MM.1S (cell line): ENCODE measurements at regions not wholly inside any gene's neighbourhood (a gene's known extent, or its start where the extent isn't known, plus 50 kb on each side); places are given as distances from the start of the nearest gene placed in this dataset.

Experiments used
- DNase-seq: peaks from one replicate; pipeline ENCODE4 v3.0.0-alpha.2; 2015
- H2AFZ ChIP-seq: fragments of 300-600 bp; sonication (generic); 2 replicates; pipeline ENCODE4 v1.6.0; 2016; ENCODE audit warnings: antibody characterized with exemption, low read length
- H3F3A ChIP-seq: fragments of 300-600 bp; sonication (generic); 2 replicates; pipeline ENCODE4 v1.6.1; 2016; ENCODE audit warnings: mild to moderate bottlenecking, antibody characterized with exemption, low read length, moderate library complexity, mixed read lengths; ENCODE audit not compliant: insufficient read depth
- H3K27ac ChIP-seq: fragments of 300-600 bp; sonication (generic); 2 replicates; pipeline ENCODE4 v1.5.1; 2016; ENCODE audit warnings: mild to moderate bottlenecking, low read length
- H3K27me3 ChIP-seq: fragments of 300-600 bp; sonication (generic); replicated peaks from 2 replicates; pipeline ENCODE4 v1.6.0; 2016; ENCODE audit warnings: low read length; ENCODE audit not compliant: insufficient read depth
- H3K36me3 ChIP-seq: fragments of 300-600 bp; sonication (generic); replicated peaks from 2 replicates; pipeline ENCODE4 v1.6.1; 2016; ENCODE audit warnings: mild to moderate bottlenecking, low read length, mixed read lengths; ENCODE audit not compliant: insufficient read depth
- H3K4me1 ChIP-seq: fragments of 300-600 bp; sonication (generic); 2 replicates; pipeline ENCODE4 v1.6.1; 2016; ENCODE audit warnings: low read length, mixed read lengths
- H3K4me2 ChIP-seq: fragments of 300-600 bp; sonication (generic); 2 replicates; pipeline ENCODE4 v1.6.0; 2016; ENCODE audit warnings: low read depth, low read length
- H3K4me3 ChIP-seq: fragments of 300-600 bp; sonication (generic); 2 replicates; pipeline ENCODE4 v1.5.1; 2016; ENCODE audit warnings: low read length, mixed read lengths
- H3K79me2 ChIP-seq: fragments of 300-600 bp; sonication (generic); 2 replicates; pipeline ENCODE4 v1.6.1; 2016; ENCODE audit warnings: mixed run types, low read length, mixed read lengths
- H3K9ac ChIP-seq: fragments of 300-600 bp; sonication (generic); 2 replicates; pipeline ENCODE4 v1.6.1; 2016; ENCODE audit warnings: low read length, mixed read lengths
- H3K9me2 ChIP-seq: fragments of 300-600 bp; sonication (generic); replicated peaks from 2 replicates; pipeline ENCODE4 v1.6.1; 2016; ENCODE audit warnings: mild to moderate bottlenecking, low read length, mixed read lengths; ENCODE audit not compliant: insufficient read depth
- H3K9me3 ChIP-seq: fragments of 300-600 bp; sonication (generic); replicated peaks from 2 replicates; pipeline ENCODE4 v1.6.1; 2016; ENCODE audit warnings: mild to moderate bottlenecking, low read length, mixed read lengths; ENCODE audit not compliant: insufficient read depth
- H4K20me1 ChIP-seq: fragments of 300-600 bp; sonication (generic); 2 replicates; pipeline ENCODE4 v1.6.1; 2016; ENCODE audit warnings: mild to moderate bottlenecking, low read length, moderate library complexity, mixed read lengths; ENCODE audit not compliant: insufficient read depth
- EZH2 ChIP-seq: fragments of 300-600 bp; sonication (generic); optimal IDR thresholded peaks from 2 replicates; pipeline ENCODE3; 2017; ENCODE audit warnings: low read depth, mild to moderate bottlenecking, antibody characterized with exemption, low read length, mixed read lengths
- EZH2phosphoT487 ChIP-seq: fragments of 300-600 bp; sonication (generic); IDR thresholded peaks from 2 replicates; pipeline ENCODE4 v1.6.1; 2018; ENCODE audit warnings: antibody characterized with exemption, low read length
- TF ChIP-seq, protein P1 (sequence below): fragments of 300-600 bp; sonication (generic); IDR thresholded peaks from 2 replicates; pipeline ENCODE4 v1.5.1; 2016; ENCODE audit warnings: antibody characterized with exemption, low read length, mixed read lengths

DNA sequence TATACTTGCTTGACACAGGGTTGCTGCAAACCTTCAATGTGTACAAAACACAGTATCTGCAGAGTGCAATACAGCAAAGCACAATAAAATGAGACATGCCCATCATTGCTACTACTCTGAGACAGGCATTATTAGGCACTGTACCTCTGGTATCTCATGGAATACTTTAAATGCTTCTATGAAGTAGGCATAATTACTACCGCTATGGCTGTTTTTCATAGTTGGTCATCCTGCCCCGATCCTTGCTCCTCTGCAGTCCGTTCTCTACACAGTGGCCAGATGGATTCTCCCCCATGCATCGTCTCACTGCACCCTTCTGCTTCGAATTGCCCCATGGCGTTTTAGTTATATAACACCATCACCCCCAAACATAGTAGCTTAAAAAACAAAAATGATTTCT is 83.0 kb upstream of the UBL3 start:
- Histone ChIP-seq H3K27ac (no peak overlapping the region), H3K9me2 (no peaks in the 10 kb centered on the region), H4K20me1 (no peaks in the 10 kb centered on the region), H3K27me3 (no peaks in the 10 kb centered on the region), H3K36me3 (no peaks in the 10 kb centered on the region), H3K9ac (no peak overlapping the region), H3K9me3 (no peaks in the 10 kb centered on the region), H3K4me3 (no peak overlapping the region), H2AFZ (no peak overlapping the region), H3K4me1 (no peaks in the 10 kb centered on the region), H3K79me2 (no peaks in the 10 kb centered on the region), H3F3A (no peaks in the 10 kb centered on the region), H3K4me2 (no peak overlapping the region)
- no peak for DNase-seq
- TF ChIP-seq, protein P1, sequence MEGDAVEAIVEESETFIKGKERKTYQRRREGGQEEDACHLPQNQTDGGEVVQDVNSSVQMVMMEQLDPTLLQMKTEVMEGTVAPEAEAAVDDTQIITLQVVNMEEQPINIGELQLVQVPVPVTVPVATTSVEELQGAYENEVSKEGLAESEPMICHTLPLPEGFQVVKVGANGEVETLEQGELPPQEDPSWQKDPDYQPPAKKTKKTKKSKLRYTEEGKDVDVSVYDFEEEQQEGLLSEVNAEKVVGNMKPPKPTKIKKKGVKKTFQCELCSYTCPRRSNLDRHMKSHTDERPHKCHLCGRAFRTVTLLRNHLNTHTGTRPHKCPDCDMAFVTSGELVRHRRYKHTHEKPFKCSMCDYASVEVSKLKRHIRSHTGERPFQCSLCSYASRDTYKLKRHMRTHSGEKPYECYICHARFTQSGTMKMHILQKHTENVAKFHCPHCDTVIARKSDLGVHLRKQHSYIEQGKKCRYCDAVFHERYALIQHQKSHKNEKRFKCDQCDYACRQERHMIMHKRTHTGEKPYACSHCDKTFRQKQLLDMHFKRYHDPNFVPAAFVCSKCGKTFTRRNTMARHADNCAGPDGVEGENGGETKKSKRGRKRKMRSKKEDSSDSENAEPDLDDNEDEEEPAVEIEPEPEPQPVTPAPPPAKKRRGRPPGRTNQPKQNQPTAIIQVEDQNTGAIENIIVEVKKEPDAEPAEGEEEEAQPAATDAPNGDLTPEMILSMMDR = no peak
- no peak for TF ChIP-seq EZH2phosphoT487
- no peak for TF ChIP-seq EZH2

DNA sequence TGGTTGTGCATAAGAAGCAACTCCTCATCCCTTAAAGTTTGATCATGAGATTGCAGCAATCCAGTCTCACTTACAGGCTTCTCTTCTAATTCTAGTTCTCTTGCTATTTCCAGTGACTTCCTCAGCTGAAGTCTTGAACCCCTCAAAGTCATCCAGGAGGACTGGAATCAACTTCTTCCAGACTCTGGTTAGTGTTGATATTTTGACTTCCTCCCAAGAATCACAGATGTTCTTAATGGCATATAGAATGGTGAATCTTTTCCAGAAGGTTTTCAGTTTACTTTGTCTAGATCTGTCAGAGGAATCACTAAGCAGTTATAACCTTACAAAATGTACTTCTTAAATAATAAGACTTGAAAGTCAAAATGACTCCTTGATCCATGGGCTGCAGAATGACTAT is 81.3 kb upstream of the UBL3 start:
- no peaks in the 10 kb centered on the region for H3K4me1 ChIP-seq
- no peak overlapping the region for H3K9ac ChIP-seq
- no peaks in the 10 kb centered on the region for H3K9me2 ChIP-seq
- no peak overlapping the region for H3K4me3 ChIP-seq
- H3K9me3 ChIP-seq = no peaks in the 10 kb centered on the region
- H3K79me2 ChIP-seq = no peaks in the 10 kb centered on the region
- no peak overlapping the region for H3K4me2 ChIP-seq
- H3F3A ChIP-seq = no peaks in the 10 kb centered on the region
- H3K27me3 ChIP-seq = no peaks in the 10 kb centered on the region
- no peak overlapping the region for H2AFZ ChIP-seq
- H4K20me1 ChIP-seq = no peaks in the 10 kb centered on the region
- no peaks in the 10 kb centered on the region for H3K36me3 ChIP-seq
- DNase-seq = no peak
- TF ChIP-seq EZH2phosphoT487 = no peak
- no peak for TF ChIP-seq EZH2
- TF ChIP-seq, protein P1 = no peak
- no peak overlapping the region for H3K27ac ChIP-seq

DNA sequence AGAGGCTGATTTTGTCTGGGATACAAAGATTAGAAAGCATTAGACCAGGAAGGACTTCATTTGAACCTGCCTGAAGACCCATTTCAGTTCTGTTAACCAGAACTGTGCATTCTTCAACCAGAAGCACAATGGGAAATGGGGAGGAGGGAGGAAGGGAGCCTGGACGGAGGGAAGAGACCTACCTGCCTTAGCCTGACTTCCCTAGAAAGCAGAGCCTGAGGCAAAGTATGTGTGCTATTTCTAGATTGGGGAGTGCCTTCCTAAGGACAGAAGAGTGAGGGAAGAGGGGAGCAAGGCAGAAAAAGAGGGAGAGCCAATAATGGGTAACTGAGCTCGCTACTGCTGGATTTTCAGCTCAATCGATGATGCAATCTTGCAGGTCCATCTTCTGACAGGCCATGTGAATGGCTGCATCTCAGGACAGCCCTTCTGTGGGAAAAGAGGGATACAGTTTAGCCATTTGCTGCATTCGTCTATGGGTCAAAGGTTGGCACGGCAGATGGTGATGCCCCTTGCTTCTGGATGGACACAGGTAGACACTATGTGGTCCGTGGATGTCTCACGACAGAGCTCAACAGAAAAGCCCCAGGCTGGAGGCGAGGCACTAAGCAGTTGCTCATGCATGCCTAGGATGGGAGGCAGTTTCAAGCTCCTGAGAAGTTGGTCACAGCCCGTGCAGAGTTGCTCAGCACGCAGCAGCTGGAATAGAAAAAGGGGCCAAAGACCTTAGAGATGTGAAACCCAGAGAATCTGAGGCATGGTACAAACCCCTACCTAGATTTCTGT is 78.8 kb upstream of the UBL3 start:
- H4K20me1 ChIP-seq = no peaks in the 10 kb centered on the region
- no peak overlapping the region for H3K27ac ChIP-seq
- TF ChIP-seq, protein P1 = no peak
- TF ChIP-seq EZH2phosphoT487 (no peak), EZH2 (no peak)
- H3K27me3 ChIP-seq = no peaks in the 10 kb centered on the region
- H3K9me2 ChIP-seq = no peaks in the 10 kb centered on the region
- H3K36me3 ChIP-seq = no peaks in the 10 kb centered on the region
- no peak for DNase-seq
- H3K4me1 ChIP-seq = no peaks in the 10 kb centered on the region
- H3K4me3 ChIP-seq = no peak overlapping the region
- no peaks in the 10 kb centered on the region for H3F3A ChIP-seq
- no peaks in the 10 kb centered on the region for H3K79me2 ChIP-seq
- H3K4me2 ChIP-seq = no peak overlapping the region
- H2AFZ ChIP-seq = no peak overlapping the region
- H3K9ac ChIP-seq = no peak overlapping the region
- no peaks in the 10 kb centered on the region for H3K9me3 ChIP-seq
